ENCODE measurements at regions not wholly inside any gene's neighbourhood (a gene's known extent, or its start where the extent isn't known, plus 50 kb on each side); places are given as distances from the start of the nearest gene placed in this dataset.

- Mint-ChIP-seq H3K27me3 (ENCODE audit: low read depth in 2 of 2) (peaks cover 0 to 7% of the 10 kb centered on the region in 2 donors), H3K9me3 (no peaks in the 10 kb centered on the region), H3K4me3 (no peak overlapping the region), H3K27ac (no peak overlapping the region), H3K36me3 (no peaks in the 10 kb centered on the region), H3K4me1 (peaks cover 9 to 26% of the 10 kb centered on the region in 2 donors)
- WGBS (ENCODE audit: insufficient coverage) = 90% methylated on average over 15 of the region's 15 CpGs
- Histone ChIP-seq H3K4me3 (ENCODE audit: low read length) (no peak overlapping the region), H3K36me3 (ENCODE audit: control insufficient read depth, insufficient read depth, low read length) (no peaks in the 10 kb centered on the region), H3K9me3 (ENCODE audit: control insufficient read depth, insufficient read depth, low read length) (no peaks in the 10 kb centered on the region), H3K27ac (ENCODE audit: low read length) (no peak overlapping the region), H3K4me1 (ENCODE audit: control insufficient read depth, insufficient read depth, low read length) (peaks cover 28% of the 10 kb centered on the region), H3K27me3 (ENCODE audit: control insufficient read depth, insufficient read depth, low read length) (no peaks in the 10 kb centered on the region)
- ATAC-seq (no peak), DNase-seq (no peak)
- no peak for TF ChIP-seq CTCF (IDR thresholded peaks at IDR 0.05)
- intact Hi-C loops (cut with micrococcal nuclease) = no loop called here
Observed at GRCh38 chr10:25694206-25694933, 239.7 kb upstream of the MYO3A start.

- Mint-ChIP-seq H3K36me3 (no peaks in the 10 kb centered on the region), H3K27ac (no peak overlapping the region), H3K4me1 (peaks cover 9 to 26% of the 10 kb centered on the region in 2 donors), H3K9me3 (no peaks in the 10 kb centered on the region), H3K27me3 (ENCODE audit: low read depth in 2 of 2) (peaks cover 0 to 6% of the 10 kb centered on the region in 2 donors), H3K4me3 (no peak overlapping the region)
- no peak overlapping the region for H3K4me3 ChIP-seq (ENCODE audit: low read length)
- H3K36me3 ChIP-seq (ENCODE audit: control insufficient read depth, insufficient read depth, low read length) = no peaks in the 10 kb centered on the region
- DNase-seq (no peak), ATAC-seq (no peak)
- no peaks in the 10 kb centered on the region for H3K9me3 ChIP-seq (ENCODE audit: control insufficient read depth, insufficient read depth, low read length)
- H3K27me3 ChIP-seq (ENCODE audit: control insufficient read depth, insufficient read depth, low read length) = no peaks in the 10 kb centered on the region
- no peak overlapping the region for H3K27ac ChIP-seq (ENCODE audit: low read length)
- intact Hi-C loops (cut with micrococcal nuclease) = no loop called here
- no peak for TF ChIP-seq CTCF (IDR thresholded peaks at IDR 0.05)
- WGBS (ENCODE audit: insufficient coverage) = 0% methylated on average over 3 of the region's 3 CpGs
- peaks cover 28% of the 10 kb centered on the region for H3K4me1 ChIP-seq (ENCODE audit: control insufficient read depth, insufficient read depth, low read length)
Observed at GRCh38 chr10:25694971-25695370, 239.1 kb upstream of the MYO3A start.

GRCh38 chr10:25695586-25695985 is 238.4 kb upstream of the MYO3A start:
- H3K36me3 ChIP-seq (ENCODE audit: control insufficient read depth, insufficient read depth, low read length) = no peaks in the 10 kb centered on the region
- Mint-ChIP-seq H3K36me3 (no peaks in the 10 kb centered on the region), H3K4me1 (peaks cover 9 to 26% of the 10 kb centered on the region in 2 donors), H3K9me3 (no peaks in the 10 kb centered on the region), H3K27ac (no peak overlapping the region), H3K27me3 (ENCODE audit: low read depth in 2 of 2) (no peaks in the 10 kb centered on the region), H3K4me3 (no peak overlapping the region)
- no peak for TF ChIP-seq CTCF (IDR thresholded peaks at IDR 0.05)
- H3K9me3 ChIP-seq (ENCODE audit: control insufficient read depth, insufficient read depth, low read length) = no peaks in the 10 kb centered on the region
- DNase-seq = no peak
- peaks cover 28% of the 10 kb centered on the region for H3K4me1 ChIP-seq (ENCODE audit: control insufficient read depth, insufficient read depth, low read length)
- H3K27me3 ChIP-seq (ENCODE audit: control insufficient read depth, insufficient read depth, low read length) = no peaks in the 10 kb centered on the region
- WGBS (ENCODE audit: insufficient coverage) = 87% methylated on average over 3 of the region's 3 CpGs
- H3K4me3 ChIP-seq (ENCODE audit: low read length) = no peak overlapping the region
- ATAC-seq = no peak
- H3K27ac ChIP-seq (ENCODE audit: low read length) = no peak overlapping the region
- intact Hi-C loops (cut with micrococcal nuclease) = no loop called here

Measured in natural killer cell (primary cell).